ENCODE measurements at regions not wholly inside any gene's neighbourhood (a gene's known extent, or its start where the extent isn't known, plus 50 kb on each side); places are given as distances from the start of the nearest gene placed in this dataset.

DNA sequence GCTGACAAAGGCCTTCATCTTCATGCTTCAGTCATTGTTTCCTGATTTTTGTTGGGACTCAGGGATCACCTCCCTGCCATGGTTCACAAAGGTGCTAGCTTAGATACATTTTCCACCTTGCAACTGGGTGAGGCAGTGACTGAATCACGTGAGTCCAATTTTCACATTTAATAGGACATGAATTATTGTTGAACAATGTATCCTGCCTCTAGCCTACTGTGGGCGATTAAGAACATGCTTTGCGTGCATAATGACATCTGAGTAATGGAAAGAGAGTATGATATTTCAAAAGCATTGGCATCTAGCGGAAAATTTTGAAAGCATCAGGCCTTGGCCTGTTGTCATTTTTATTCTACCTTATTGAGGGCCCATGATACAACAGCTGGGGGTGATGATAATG, 199.2 kb upstream of the JAG1 start (continued):
- TF ChIP-seq CBX3 (IDR thresholded peaks at IDR 0.05; ENCODE audit: borderline replicate concordance, low read depth) (no peak), MEF2A (IDR thresholded peaks at IDR 0.05; ENCODE audit: insufficient read depth, low read depth, low read length) (no peak), PML (IDR thresholded peaks at IDR 0.05; ENCODE audit: low read length) (no peak), ZBED1 (IDR thresholded peaks at IDR 0.05; ENCODE audit: borderline replicate concordance) (no peak)

DNA sequence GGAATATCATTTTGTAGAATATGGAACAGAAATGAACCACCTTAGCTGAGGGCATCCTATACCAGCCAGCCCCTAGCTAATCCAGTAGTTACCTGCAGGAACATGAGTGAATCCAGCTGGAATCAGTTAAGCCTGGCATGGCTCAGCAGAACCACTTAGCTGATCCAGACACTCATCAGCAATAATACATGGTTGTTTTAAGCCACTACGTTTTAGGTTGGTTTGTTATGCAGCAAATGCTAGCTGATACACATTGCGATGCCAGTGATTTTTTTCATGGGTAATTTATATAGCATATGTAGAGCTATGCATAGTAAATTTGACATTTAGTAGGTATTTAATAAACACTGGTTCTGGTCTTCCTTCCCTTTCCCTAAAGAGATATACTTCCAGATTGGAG, 201.9 kb upstream of the JAG1 start:
- no peaks in the 10 kb centered on the region for H3K79me2 ChIP-seq (ENCODE audit: control insufficient read depth, insufficient read depth, low read length)
- WGBS (ENCODE audit: insufficient coverage, insufficient replicate concordance, low lambda C conversion rate, missing lambda C conversion rate): 45% methylated on average over 2 of the region's 2 CpGs
- no peak overlapping the region for H3K4me2 ChIP-seq (ENCODE audit: control insufficient read depth, insufficient read depth)
- POLR2A ChIA-PET: no interaction called here
- H3K9ac ChIP-seq (ENCODE audit: control insufficient read depth, insufficient read depth, low read length): no peak overlapping the region
- CTCF ChIA-PET: no interaction called here
- intact Hi-C loops (cut with micrococcal nuclease; ENCODE audit: unreplicated experiment) (no loop called here), in situ Hi-C loops (cut with MboI) (no loop called here)
- H2AFZ ChIP-seq (ENCODE audit: control insufficient read depth, low read depth, low read length): no peak overlapping the region
- H3K9me3 ChIP-seq (replicated peaks; ENCODE audit: control insufficient read depth, insufficient read depth, low read length): peaks cover 2% of the 10 kb centered on the region; the same call in 2 of the 3 replicates
- H3K36me3 ChIP-seq (ENCODE audit: control insufficient read depth in 2 of 2, insufficient read depth in 2 of 2, low read length in 1 of 2): no peaks in the 10 kb centered on the region
- no peak overlapping the region for H3K4me3 ChIP-seq
- FAIRE-seq: no peak
- H3K4me1 ChIP-seq (ENCODE audit: control insufficient read depth, insufficient read depth, low read length): no peaks in the 10 kb centered on the region
- SMC1A ChIA-PET (ENCODE audit: uncharacterized antibody, unreplicated experiment): interaction anchor here (1.1 kb wide), 1 partner anchor 23 kb away, joined by 3 read pairs; no protein-coding TSS in a partner anchor
- no peak overlapping the region for H3K27ac ChIP-seq (ENCODE audit: control insufficient read depth, insufficient read depth)
- no peak for DNase-seq (ENCODE audit: low read depth, low spot score)
- ATAC-seq: no peak
- no peaks in the 10 kb centered on the region for H3K27me3 ChIP-seq (replicated peaks in 1 of 2; ENCODE audit: control insufficient read depth in 2 of 2, insufficient read depth in 2 of 2, low read length in 1 of 2)
- H4K20me1 ChIP-seq (ENCODE audit: control insufficient read depth, insufficient read depth): no peaks in the 10 kb centered on the region
- no peak for TF ChIP-seq SMAD5 (IDR thresholded peaks at IDR 0.05; ENCODE audit: low read depth)
- TF ChIP-seq NFYB (IDR thresholded peaks at IDR 0.05; ENCODE audit: insufficient read depth, low read depth, low read length): no peak
- TF ChIP-seq, protein P1, sequence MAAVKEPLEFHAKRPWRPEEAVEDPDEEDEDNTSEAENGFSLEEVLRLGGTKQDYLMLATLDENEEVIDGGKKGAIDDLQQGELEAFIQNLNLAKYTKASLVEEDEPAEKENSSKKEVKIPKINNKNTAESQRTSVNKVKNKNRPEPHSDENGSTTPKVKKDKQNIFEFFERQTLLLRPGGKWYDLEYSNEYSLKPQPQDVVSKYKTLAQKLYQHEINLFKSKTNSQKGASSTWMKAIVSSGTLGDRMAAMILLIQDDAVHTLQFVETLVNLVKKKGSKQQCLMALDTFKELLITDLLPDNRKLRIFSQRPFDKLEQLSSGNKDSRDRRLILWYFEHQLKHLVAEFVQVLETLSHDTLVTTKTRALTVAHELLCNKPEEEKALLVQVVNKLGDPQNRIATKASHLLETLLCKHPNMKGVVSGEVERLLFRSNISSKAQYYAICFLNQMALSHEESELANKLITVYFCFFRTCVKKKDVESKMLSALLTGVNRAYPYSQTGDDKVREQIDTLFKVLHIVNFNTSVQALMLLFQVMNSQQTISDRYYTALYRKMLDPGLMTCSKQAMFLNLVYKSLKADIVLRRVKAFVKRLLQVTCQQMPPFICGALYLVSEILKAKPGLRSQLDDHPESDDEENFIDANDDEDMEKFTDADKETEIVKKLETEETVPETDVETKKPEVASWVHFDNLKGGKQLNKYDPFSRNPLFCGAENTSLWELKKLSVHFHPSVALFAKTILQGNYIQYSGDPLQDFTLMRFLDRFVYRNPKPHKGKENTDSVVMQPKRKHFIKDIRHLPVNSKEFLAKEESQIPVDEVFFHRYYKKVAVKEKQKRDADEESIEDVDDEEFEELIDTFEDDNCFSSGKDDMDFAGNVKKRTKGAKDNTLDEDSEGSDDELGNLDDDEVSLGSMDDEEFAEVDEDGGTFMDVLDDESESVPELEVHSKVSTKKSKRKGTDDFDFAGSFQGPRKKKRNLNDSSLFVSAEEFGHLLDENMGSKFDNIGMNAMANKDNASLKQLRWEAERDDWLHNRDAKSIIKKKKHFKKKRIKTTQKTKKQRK (IDR thresholded peaks at IDR 0.05; ENCODE audit: low read depth, low read length): no peak
- TF ChIP-seq, protein P2, sequence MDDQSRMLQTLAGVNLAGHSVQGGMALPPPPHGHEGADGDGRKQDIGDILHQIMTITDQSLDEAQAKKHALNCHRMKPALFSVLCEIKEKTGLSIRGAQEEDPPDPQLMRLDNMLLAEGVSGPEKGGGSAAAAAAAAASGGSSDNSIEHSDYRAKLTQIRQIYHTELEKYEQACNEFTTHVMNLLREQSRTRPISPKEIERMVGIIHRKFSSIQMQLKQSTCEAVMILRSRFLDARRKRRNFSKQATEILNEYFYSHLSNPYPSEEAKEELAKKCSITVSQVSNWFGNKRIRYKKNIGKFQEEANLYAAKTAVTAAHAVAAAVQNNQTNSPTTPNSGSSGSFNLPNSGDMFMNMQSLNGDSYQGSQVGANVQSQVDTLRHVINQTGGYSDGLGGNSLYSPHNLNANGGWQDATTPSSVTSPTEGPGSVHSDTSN (IDR thresholded peaks at IDR 0.05; ENCODE audit: insufficient replicate concordance, low read depth, low read length): no peak
- TF ChIP-seq EED (IDR thresholded peaks at IDR 0.05; ENCODE audit: low read depth): no peak
- TF ChIP-seq LARP7 (IDR thresholded peaks at IDR 0.05): no peak
- TF ChIP-seq NRF1 (conservative IDR thresholded peaks at IDR 0.05; ENCODE audit: low read depth, low read length): no peak
- RAD21 ChIA-PET (ENCODE audit: unreplicated experiment): no interaction called here
- BruUV-seq (replicated peaks): no TSS peak

Data from GM12878 (cell line).